Stimulated activated CD4-positive, alpha-beta T cell treated with anti-CD3 and anti-CD28 coated beads, Interleukin-4, amount 100 ng/mL, for 1 hour (primary cell): ENCODE measurements at regions not wholly inside any gene's neighbourhood (a gene's known extent, or its start where the extent isn't known, plus 50 kb on each side); places are given as distances from the start of the nearest gene placed in this dataset.
"Not testable (repeated sequence)": the region's sequence is repeated elsewhere in the genome, so short reads cannot be mapped to it uniquely, and the experiment has no call there.

Source experiments
- DNase-seq: peaks from one replicate; pipeline ENCODE4 v3.0.0-alpha.2; 2020

GRCh38 chr3:159669766-159670165, 318.9 kb upstream of the IL12A start:
- DNase-seq, result no peak

GRCh38 chr3:159672728-159673688, 315.6 kb upstream of the IL12A start:
- no peak for DNase-seq

- DNase-seq, result no peak
Measured at GRCh38 chr3:159674583-159674982, 314.1 kb upstream of the IL12A start.

GRCh38 chr3:159675285-159675684, 313.4 kb upstream of the IL12A start:
- no peak for DNase-seq

GRCh38 chr3:159679900-159680299, 308.7 kb upstream of the IL12A start:
- no peak for DNase-seq

GRCh38 chr3:159681717-159682116, 306.9 kb upstream of the IL12A start:
- DNase-seq, result not testable (repeated sequence)

- no peak for DNase-seq
Measured at GRCh38 chr3:159685801-159686200, 302.8 kb upstream of the IL12A start.

GRCh38 chr3:159693226-159693625, 295.4 kb upstream of the IL12A start:
- DNase-seq, result no peak

- no peak for DNase-seq
Measured at GRCh38 chr3:159711560-159712333, 276.9 kb upstream of the IL12A start.

GRCh38 chr3:159721324-159721723, 267.3 kb upstream of the IL12A start:
- DNase-seq, result no peak

GRCh38 chr3:159723295-159723694, 265.3 kb upstream of the IL12A start:
- DNase-seq, result no peak

- no peak for DNase-seq
Measured at GRCh38 chr3:159724627-159725026, 264.0 kb upstream of the IL12A start.

- DNase-seq, result no peak
Measured at GRCh38 chr3:159726231-159726964, 262.2 kb upstream of the IL12A start.

GRCh38 chr3:159727506-159727905, 261.1 kb upstream of the IL12A start:
- DNase-seq, result no peak

GRCh38 chr3:159731254-159731653, 257.4 kb upstream of the IL12A start:
- no peak for DNase-seq

- no peak for DNase-seq
Measured at GRCh38 chr3:159732172-159733111, 256.2 kb upstream of the IL12A start.

GRCh38 chr3:159733194-159733860, 255.3 kb upstream of the IL12A start:
- no peak for DNase-seq

- DNase-seq, result no peak
Measured at GRCh38 chr3:159734681-159735080, 254.0 kb upstream of the IL12A start.

- DNase-seq, result no peak
Measured at GRCh38 chr3:159739166-159739565, 249.5 kb upstream of the IL12A start.

GRCh38 chr3:159739969-159740368, 248.7 kb upstream of the IL12A start:
- no peak for DNase-seq

- no peak for DNase-seq
Measured at GRCh38 chr3:159741281-159741680, 247.4 kb upstream of the IL12A start.
